Central memory CD8-positive, alpha-beta T cell (primary cell): ENCODE measurements at regions not wholly inside any gene's neighbourhood (a gene's known extent, or its start where the extent isn't known, plus 50 kb on each side); places are given as distances from the start of the nearest gene placed in this dataset.

Source experiments
- ATAC-seq: fragments of 150-1000 bp; cut with Tn5 transposase; replicated peaks from 2 replicates; pipeline ENCODE4 v1.10.0; 2022; ENCODE audit warnings: mild to moderate bottlenecking, moderate FRiP score, moderate number of reproducible peaks; ENCODE audit not compliant: poor library complexity, severe bottlenecking; ENCODE audit errors: extremely low read depth
- DNase-seq, 2 donors: peaks; one replicate each; pipeline ENCODE4 v3.0.0; 2021; ENCODE audit warnings: low spot score in 2 of 2
- H3K27ac Mint-ChIP-seq: one replicate; pipeline ENCODE4 v1.8.0; 2022; ENCODE audit warnings: low read depth, mild to moderate bottlenecking, moderate library complexity, mixed read lengths
- H3K27me3 Mint-ChIP-seq: one replicate; pipeline ENCODE4 v1.8.0; 2022; ENCODE audit warnings: mixed read lengths
- H3K36me3 Mint-ChIP-seq: one replicate; pipeline ENCODE4 v1.8.0; 2022; ENCODE audit warnings: mild to moderate bottlenecking, moderate library complexity, mixed read lengths; ENCODE audit not compliant: insufficient read depth
- H3K4me1 Mint-ChIP-seq: one replicate; pipeline ENCODE4 v1.8.0; 2022; ENCODE audit warnings: mixed read lengths
- H3K4me3 Mint-ChIP-seq: one replicate; pipeline ENCODE4 v1.8.0; 2022; ENCODE audit warnings: mild to moderate bottlenecking, moderate library complexity, mixed read lengths
- H3K9me3 Mint-ChIP-seq: one replicate; pipeline ENCODE4 v1.8.0; 2022; ENCODE audit warnings: mixed read lengths

- no peak overlapping the region for H3K27ac Mint-ChIP-seq
- no peaks in the 10 kb centered on the region for H3K36me3 Mint-ChIP-seq
- peaks cover 68% of the 10 kb centered on the region for H3K27me3 Mint-ChIP-seq
These were observed 68.9 kb downstream of the NCR2 start for GRCh38 chr6:41404182-41404845.

GRCh38 chr6:41405941-41406727 is 70.7 kb downstream of the NCR2 start:
- Mint-ChIP-seq H3K4me3 (no peak overlapping the region), H3K4me1 (no peaks in the 10 kb centered on the region), H3K36me3 (no peaks in the 10 kb centered on the region), H3K9me3 (peaks cover 7% of the 10 kb centered on the region), H3K27ac (no peak overlapping the region), H3K27me3 (peaks cover 50% of the 10 kb centered on the region)
- ATAC-seq (no peak), DNase-seq (no peak)

More at GRCh38 chr6:41404182-41404845, 68.9 kb downstream of the NCR2 start:
- no peak for ATAC-seq
- no peak for DNase-seq
- peaks cover 7% of the 10 kb centered on the region for H3K9me3 Mint-ChIP-seq
- no peak overlapping the region for H3K4me3 Mint-ChIP-seq
- H3K4me1 Mint-ChIP-seq = no peaks in the 10 kb centered on the region

GRCh38 chr6:41406728-41407489 is 71.5 kb downstream of the NCR2 start:
- Mint-ChIP-seq H3K4me1 (no peaks in the 10 kb centered on the region), H3K4me3 (no peak overlapping the region), H3K9me3 (no peaks in the 10 kb centered on the region), H3K27ac (no peak overlapping the region), H3K36me3 (no peaks in the 10 kb centered on the region), H3K27me3 (peaks cover 42% of the 10 kb centered on the region)
- ATAC-seq (no peak), DNase-seq (no peak)

- no peaks in the 10 kb centered on the region for H3K4me1 Mint-ChIP-seq
- ATAC-seq (no peak), DNase-seq (no peak)
- no peaks in the 10 kb centered on the region for H3K9me3 Mint-ChIP-seq
- H3K27ac Mint-ChIP-seq = no peak overlapping the region
- H3K36me3 Mint-ChIP-seq = no peaks in the 10 kb centered on the region
- no peak overlapping the region for H3K4me3 Mint-ChIP-seq
- H3K27me3 Mint-ChIP-seq = peaks cover 40% of the 10 kb centered on the region
These were observed 73.2 kb downstream of the NCR2 start for GRCh38 chr6:41408576-41408975.

- Mint-ChIP-seq H3K27ac (no peak overlapping the region), H3K4me1 (no peaks in the 10 kb centered on the region), H3K4me3 (no peak overlapping the region), H3K27me3 (peaks cover 40% of the 10 kb centered on the region), H3K36me3 (no peaks in the 10 kb centered on the region), H3K9me3 (no peaks in the 10 kb centered on the region)
- no peak for ATAC-seq
- DNase-seq = no peak
These were observed 73.6 kb downstream of the NCR2 start for GRCh38 chr6:41408982-41409381.

GRCh38 chr6:41409489-41409888 is 74.1 kb downstream of the NCR2 start:
- Mint-ChIP-seq H3K4me3 (no peak overlapping the region), H3K27me3 (peaks cover 40% of the 10 kb centered on the region)

GRCh38 chr6:41411961-41412360 is 76.6 kb downstream of the NCR2 start:
- Mint-ChIP-seq H3K9me3 (no peaks in the 10 kb centered on the region), H3K4me3 (no peak overlapping the region), H3K36me3 (no peaks in the 10 kb centered on the region), H3K27ac (no peak overlapping the region), H3K4me1 (peaks cover 5% of the 10 kb centered on the region), H3K27me3 (peaks cover 48% of the 10 kb centered on the region)
- DNase-seq = no peak
- ATAC-seq = no peak

More at GRCh38 chr6:41409489-41409888, 74.1 kb downstream of the NCR2 start:
- H3K27ac Mint-ChIP-seq = no peak overlapping the region
- H3K9me3 Mint-ChIP-seq = no peaks in the 10 kb centered on the region
- no peak for ATAC-seq
- no peaks in the 10 kb centered on the region for H3K36me3 Mint-ChIP-seq
- H3K4me1 Mint-ChIP-seq = no peaks in the 10 kb centered on the region
- no peak for DNase-seq

GRCh38 chr6:41413250-41413649 is 77.8 kb downstream of the NCR2 start:
- H3K9me3 Mint-ChIP-seq = no peaks in the 10 kb centered on the region
- H3K4me3 Mint-ChIP-seq = no peak overlapping the region
- peaks cover 5% of the 10 kb centered on the region for H3K4me1 Mint-ChIP-seq
- no peak overlapping the region for H3K27ac Mint-ChIP-seq
- H3K27me3 Mint-ChIP-seq = peaks cover 61% of the 10 kb centered on the region
- DNase-seq (no peak), ATAC-seq (no peak)
- no peaks in the 10 kb centered on the region for H3K36me3 Mint-ChIP-seq

GRCh38 chr6:41416501-41416837 is 81.1 kb downstream of the NCR2 start:
- H3K27ac Mint-ChIP-seq = no peak overlapping the region
- H3K9me3 Mint-ChIP-seq = no peaks in the 10 kb centered on the region
- peaks cover 88% of the 10 kb centered on the region for H3K27me3 Mint-ChIP-seq
- H3K36me3 Mint-ChIP-seq = no peaks in the 10 kb centered on the region
- H3K4me3 Mint-ChIP-seq = no peak overlapping the region
- no peak for ATAC-seq
- no peak for DNase-seq
- H3K4me1 Mint-ChIP-seq = peaks cover 5% of the 10 kb centered on the region

GRCh38 chr6:41418741-41419140 is 83.3 kb downstream of the NCR2 start:
- Mint-ChIP-seq H3K9me3 (no peaks in the 10 kb centered on the region), H3K4me1 (peaks cover 5% of the 10 kb centered on the region), H3K27ac (no peak overlapping the region), H3K36me3 (no peaks in the 10 kb centered on the region), H3K27me3 (peaks cover 78% of the 10 kb centered on the region), H3K4me3 (no peak overlapping the region)
- DNase-seq (no peak), ATAC-seq (no peak)

- ATAC-seq = no peak
- no peaks in the 10 kb centered on the region for H3K9me3 Mint-ChIP-seq
- no peak overlapping the region for H3K4me3 Mint-ChIP-seq
- H3K27me3 Mint-ChIP-seq = peaks cover 71% of the 10 kb centered on the region
- no peak overlapping the region for H3K27ac Mint-ChIP-seq
- H3K4me1 Mint-ChIP-seq = peaks cover 5% of the 10 kb centered on the region
- no peaks in the 10 kb centered on the region for H3K36me3 Mint-ChIP-seq
- DNase-seq = no peak
These were observed 84.0 kb downstream of the NCR2 start for GRCh38 chr6:41419385-41419784.

GRCh38 chr6:41420186-41420585 is 84.8 kb downstream of the NCR2 start:
- no peak for ATAC-seq
- Mint-ChIP-seq H3K27ac (no peak overlapping the region), H3K27me3 (peaks cover 63% of the 10 kb centered on the region)

More at GRCh38 chr6:41420186-41420585, 84.8 kb downstream of the NCR2 start:
- Mint-ChIP-seq H3K4me3 (no peak overlapping the region), H3K4me1 (peaks cover 5% of the 10 kb centered on the region), H3K9me3 (no peaks in the 10 kb centered on the region), H3K36me3 (no peaks in the 10 kb centered on the region)
- DNase-seq = no peak
